Lower leg skin (tissue), 3 donors: ENCODE measurements at regions not wholly inside any gene's neighbourhood (a gene's known extent, or its start where the extent isn't known, plus 50 kb on each side); places are given as distances from the start of the nearest gene placed in this dataset.

ENCODE experiments used
- POLR2A ChIP-seq, 2 donors: fragments of 450-650 bp; IDR thresholded peaks; one replicate each; pipeline ENCODE4 v1.6.1; 2016 to 2017; ENCODE audit warnings: antibody characterized with exemption in 2 of 2, mild to moderate bottlenecking in 1 of 2, moderate library complexity in 1 of 2
- TF ChIP-seq, protein P1 (sequence below), 3 donors: fragments of 450-650 bp; IDR thresholded peaks; one replicate each; pipeline ENCODE4 v1.5.1; 2016; ENCODE audit warnings: antibody characterized with exemption in 3 of 3, mild to moderate bottlenecking in 3 of 3, moderate library complexity in 2 of 3

DNA sequence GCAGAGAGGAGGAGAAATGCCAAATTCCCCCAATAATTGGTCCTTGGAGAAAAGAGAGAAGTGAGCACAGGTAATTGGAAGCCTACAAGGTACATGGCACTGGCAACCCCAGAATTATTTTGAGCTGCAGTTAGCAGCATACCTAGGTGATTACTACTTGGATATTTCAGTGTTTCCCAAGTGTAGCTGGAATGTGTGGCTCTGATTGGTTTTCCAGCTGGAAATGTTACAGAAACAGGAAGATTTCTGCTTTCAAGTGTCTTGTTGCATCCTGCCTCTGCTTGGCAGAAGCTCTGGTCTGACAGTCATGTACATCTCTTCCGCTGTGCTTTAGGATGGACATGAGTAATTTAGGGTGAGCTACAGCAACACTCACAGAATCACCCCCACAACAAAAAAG lies 262.1 kb downstream of the ENC1 start:
- no peak for TF ChIP-seq POLR2A (IDR thresholded peaks at IDR 0.05)
- TF ChIP-seq, protein P1, sequence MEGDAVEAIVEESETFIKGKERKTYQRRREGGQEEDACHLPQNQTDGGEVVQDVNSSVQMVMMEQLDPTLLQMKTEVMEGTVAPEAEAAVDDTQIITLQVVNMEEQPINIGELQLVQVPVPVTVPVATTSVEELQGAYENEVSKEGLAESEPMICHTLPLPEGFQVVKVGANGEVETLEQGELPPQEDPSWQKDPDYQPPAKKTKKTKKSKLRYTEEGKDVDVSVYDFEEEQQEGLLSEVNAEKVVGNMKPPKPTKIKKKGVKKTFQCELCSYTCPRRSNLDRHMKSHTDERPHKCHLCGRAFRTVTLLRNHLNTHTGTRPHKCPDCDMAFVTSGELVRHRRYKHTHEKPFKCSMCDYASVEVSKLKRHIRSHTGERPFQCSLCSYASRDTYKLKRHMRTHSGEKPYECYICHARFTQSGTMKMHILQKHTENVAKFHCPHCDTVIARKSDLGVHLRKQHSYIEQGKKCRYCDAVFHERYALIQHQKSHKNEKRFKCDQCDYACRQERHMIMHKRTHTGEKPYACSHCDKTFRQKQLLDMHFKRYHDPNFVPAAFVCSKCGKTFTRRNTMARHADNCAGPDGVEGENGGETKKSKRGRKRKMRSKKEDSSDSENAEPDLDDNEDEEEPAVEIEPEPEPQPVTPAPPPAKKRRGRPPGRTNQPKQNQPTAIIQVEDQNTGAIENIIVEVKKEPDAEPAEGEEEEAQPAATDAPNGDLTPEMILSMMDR (IDR thresholded peaks at IDR 0.05), result no peak
